ENCODE measurements at regions not wholly inside any gene's neighbourhood (a gene's known extent, or its start where the extent isn't known, plus 50 kb on each side); places are given as distances from the start of the nearest gene placed in this dataset.
A peak's percentile ranks its signal among the peaks of the same experiment; 100 is the strongest.

GRCh38 chr10:57786850-57787750 is 480.6 kb downstream of the IPMK start:
- H3K9me3 ChIP-seq (ENCODE audit: insufficient read depth, low read depth, low read length) = no peaks in the 10 kb centered on the region
- peak overlapping the region; percentile 43; the same call in 1 of the 2 replicates for H3K9ac ChIP-seq (ENCODE audit: low read depth, low read length)
- peaks cover 28% of the 10 kb centered on the region for H3K4me1 ChIP-seq (ENCODE audit: insufficient read depth, low read length)
- peak overlapping the region; percentile 8; the same call in 1 of the 2 replicates for H3K4me3 ChIP-seq (ENCODE audit: low read length)
- H3K27ac ChIP-seq (ENCODE audit: low read depth, low read length) = peak overlapping the region; percentile 88
- 25% methylated on average over 4 of the region's 6 CpGs for WGBS
- H3K27me3 ChIP-seq (ENCODE audit: insufficient read depth, low read length) = no peaks in the 10 kb centered on the region
- no peaks in the 10 kb centered on the region for H3K36me3 ChIP-seq (ENCODE audit: insufficient read depth, low read length)

- 34% methylated on average over 1 of the region's 1 CpG for WGBS
Measured at GRCh38 chr10:57786331-57786730, 481.4 kb downstream of the IPMK start.

GRCh38 chr10:57785546-57785945 is 482.1 kb downstream of the IPMK start:
- Histone ChIP-seq H3K9me3 (ENCODE audit: insufficient read depth, low read depth, low read length) (no peaks in the 10 kb centered on the region), H3K4me3 (ENCODE audit: low read length) (no peak overlapping the region), H3K4me1 (ENCODE audit: insufficient read depth, low read length) (peaks cover 28% of the 10 kb centered on the region), H3K27me3 (ENCODE audit: insufficient read depth, low read length) (no peaks in the 10 kb centered on the region), H3K36me3 (ENCODE audit: insufficient read depth, low read length) (no peaks in the 10 kb centered on the region), H3K9ac (ENCODE audit: low read depth, low read length) (no peak overlapping the region), H3K27ac (ENCODE audit: low read depth, low read length) (peak overlapping the region; percentile 88; the same call in 1 of the 2 replicates)
- 91% methylated on average over 2 of the region's 2 CpGs for WGBS

More at GRCh38 chr10:57786331-57786730, 481.4 kb downstream of the IPMK start:
- H3K4me3 ChIP-seq (ENCODE audit: low read length) = peak overlapping the region; percentile 8; the same call in 1 of the 2 replicates
- peak overlapping the region; percentile 88 for H3K27ac ChIP-seq (ENCODE audit: low read depth, low read length)
- no peaks in the 10 kb centered on the region for H3K36me3 ChIP-seq (ENCODE audit: insufficient read depth, low read length)
- peak overlapping the region; percentile 43 for H3K9ac ChIP-seq (ENCODE audit: low read depth, low read length)
- H3K4me1 ChIP-seq (ENCODE audit: insufficient read depth, low read length) = peaks cover 28% of the 10 kb centered on the region
- no peaks in the 10 kb centered on the region for H3K9me3 ChIP-seq (ENCODE audit: insufficient read depth, low read depth, low read length)
- no peaks in the 10 kb centered on the region for H3K27me3 ChIP-seq (ENCODE audit: insufficient read depth, low read length)

- Histone ChIP-seq H3K4me3 (ENCODE audit: low read length) (no peak overlapping the region), H3K9me3 (ENCODE audit: insufficient read depth, low read depth, low read length) (no peaks in the 10 kb centered on the region), H3K9ac (ENCODE audit: low read depth, low read length) (no peak overlapping the region), H3K27me3 (ENCODE audit: insufficient read depth, low read length) (no peaks in the 10 kb centered on the region), H3K27ac (ENCODE audit: low read depth, low read length) (peak overlapping the region; percentile 88; the same call in 1 of the 2 replicates), H3K4me1 (ENCODE audit: insufficient read depth, low read length) (peaks cover 28% of the 10 kb centered on the region), H3K36me3 (ENCODE audit: insufficient read depth, low read length) (no peaks in the 10 kb centered on the region)
- 98% methylated on average over 3 of the region's 3 CpGs for WGBS
Measured at GRCh38 chr10:57785068-57785467, 482.6 kb downstream of the IPMK start.

GRCh38 chr10:57776688-57777432 is 490.8 kb downstream of the IPMK start:
- Histone ChIP-seq H3K27ac (ENCODE audit: low read depth, low read length) (no peak overlapping the region), H3K9me3 (ENCODE audit: insufficient read depth, low read depth, low read length) (peaks cover 22% of the 10 kb centered on the region), H3K4me1 (ENCODE audit: insufficient read depth, low read length) (no peaks in the 10 kb centered on the region), H3K27me3 (ENCODE audit: insufficient read depth, low read length) (no peaks in the 10 kb centered on the region), H3K9ac (ENCODE audit: low read depth, low read length) (no peak overlapping the region), H3K36me3 (ENCODE audit: insufficient read depth, low read length) (no peaks in the 10 kb centered on the region), H3K4me3 (ENCODE audit: low read length) (no peak overlapping the region)
- 86% methylated on average over 5 of the region's 5 CpGs for WGBS

GRCh38 chr10:57775250-57775649 is 492.4 kb downstream of the IPMK start:
- WGBS = 93% methylated on average over 2 of the region's 2 CpGs
- no peaks in the 10 kb centered on the region for H3K27me3 ChIP-seq (ENCODE audit: insufficient read depth, low read length)
- H3K9ac ChIP-seq (ENCODE audit: low read depth, low read length) = no peak overlapping the region
- no peak overlapping the region for H3K4me3 ChIP-seq (ENCODE audit: low read length)
- no peaks in the 10 kb centered on the region for H3K36me3 ChIP-seq (ENCODE audit: insufficient read depth, low read length)
- H3K4me1 ChIP-seq (ENCODE audit: insufficient read depth, low read length) = no peaks in the 10 kb centered on the region
- H3K27ac ChIP-seq (ENCODE audit: low read depth, low read length) = no peak overlapping the region
- peaks cover 22% of the 10 kb centered on the region for H3K9me3 ChIP-seq (ENCODE audit: insufficient read depth, low read depth, low read length)

GRCh38 chr10:57769298-57769697 is 498.4 kb downstream of the IPMK start:
- H3K9me3 ChIP-seq (ENCODE audit: insufficient read depth, low read depth, low read length) = peaks cover 11% of the 10 kb centered on the region
- H3K9ac ChIP-seq (ENCODE audit: low read depth, low read length) = no peak overlapping the region
- no peaks in the 10 kb centered on the region for H3K27me3 ChIP-seq (ENCODE audit: insufficient read depth, low read length)
- no peak overlapping the region for H3K27ac ChIP-seq (ENCODE audit: low read depth, low read length)
- no peak overlapping the region for H3K4me3 ChIP-seq (ENCODE audit: low read length)
- H3K4me1 ChIP-seq (ENCODE audit: insufficient read depth, low read length) = no peaks in the 10 kb centered on the region
- 90% methylated on average over 1 of the region's 1 CpG for WGBS
- H3K36me3 ChIP-seq (ENCODE audit: insufficient read depth, low read length) = no peaks in the 10 kb centered on the region

GRCh38 chr10:57759777-57760176 is 507.9 kb downstream of the IPMK start:
- no peak overlapping the region for H3K9ac ChIP-seq (ENCODE audit: low read depth, low read length)
- no peaks in the 10 kb centered on the region for H3K9me3 ChIP-seq (ENCODE audit: insufficient read depth, low read depth, low read length)
- no peaks in the 10 kb centered on the region for H3K27me3 ChIP-seq (ENCODE audit: insufficient read depth, low read length)
- H3K4me1 ChIP-seq (ENCODE audit: insufficient read depth, low read length) = no peaks in the 10 kb centered on the region
- H3K27ac ChIP-seq (ENCODE audit: low read depth, low read length) = no peak overlapping the region
- H3K36me3 ChIP-seq (ENCODE audit: insufficient read depth, low read length) = no peaks in the 10 kb centered on the region
- 88% methylated on average over 6 of the region's 6 CpGs for WGBS
- no peak overlapping the region for H3K4me3 ChIP-seq (ENCODE audit: low read length)

- Histone ChIP-seq H3K4me3 (ENCODE audit: low read length) (no peak overlapping the region), H3K27me3 (ENCODE audit: insufficient read depth, low read length) (no peaks in the 10 kb centered on the region), H3K4me1 (ENCODE audit: insufficient read depth, low read length) (no peaks in the 10 kb centered on the region; the same call in 1 of the 2 replicates), H3K27ac (ENCODE audit: low read depth, low read length) (no peak overlapping the region), H3K36me3 (ENCODE audit: insufficient read depth, low read length) (no peaks in the 10 kb centered on the region), H3K9me3 (ENCODE audit: insufficient read depth, low read depth, low read length) (no peaks in the 10 kb centered on the region), H3K9ac (ENCODE audit: low read depth, low read length) (no peak overlapping the region)
- WGBS = 95% methylated on average over 4 of the region's 4 CpGs
Measured at GRCh38 chr10:57754803-57755202, 512.9 kb downstream of the IPMK start.

GRCh38 chr10:57743711-57744110 is 524.0 kb downstream of the IPMK start:
- no peak overlapping the region for H3K27ac ChIP-seq (ENCODE audit: low read depth, low read length)
- no peak overlapping the region for H3K9ac ChIP-seq (ENCODE audit: low read depth, low read length)
- H3K27me3 ChIP-seq (ENCODE audit: insufficient read depth, low read length) = no peaks in the 10 kb centered on the region
- H3K4me1 ChIP-seq (ENCODE audit: insufficient read depth, low read length) = no peaks in the 10 kb centered on the region
- 100% methylated on average over 1 of the region's 1 CpG for WGBS
- no peaks in the 10 kb centered on the region for H3K36me3 ChIP-seq (ENCODE audit: insufficient read depth, low read length)
- no peaks in the 10 kb centered on the region for H3K9me3 ChIP-seq (ENCODE audit: insufficient read depth, low read depth, low read length)
- no peak overlapping the region for H3K4me3 ChIP-seq (ENCODE audit: low read length)

GRCh38 chr10:57741751-57742150 is 525.9 kb downstream of the IPMK start:
- Histone ChIP-seq H3K9me3 (ENCODE audit: insufficient read depth, low read depth, low read length) (no peaks in the 10 kb centered on the region), H3K9ac (ENCODE audit: low read depth, low read length) (no peak overlapping the region), H3K36me3 (ENCODE audit: insufficient read depth, low read length) (no peaks in the 10 kb centered on the region), H3K4me3 (ENCODE audit: low read length) (no peak overlapping the region), H3K27me3 (ENCODE audit: insufficient read depth, low read length) (no peaks in the 10 kb centered on the region), H3K27ac (ENCODE audit: low read depth, low read length) (no peak overlapping the region), H3K4me1 (ENCODE audit: insufficient read depth, low read length) (no peaks in the 10 kb centered on the region)
- 94% methylated on average over 2 of the region's 3 CpGs for WGBS
